H1 (cell line): ENCODE measurements at regions not wholly inside any gene's neighbourhood (a gene's known extent, or its start where the extent isn't known, plus 50 kb on each side); places are given as distances from the start of the nearest gene placed in this dataset.

Experiments used
- RBBP5 ChIP-seq: IDR thresholded peaks from 2 replicates; pipeline ENCODE4 v1.7.1; 2012; ENCODE audit warnings: low read depth, mild to moderate bottlenecking, inconsistent platforms, low read length, moderate library complexity, borderline replicate concordance

DNA sequence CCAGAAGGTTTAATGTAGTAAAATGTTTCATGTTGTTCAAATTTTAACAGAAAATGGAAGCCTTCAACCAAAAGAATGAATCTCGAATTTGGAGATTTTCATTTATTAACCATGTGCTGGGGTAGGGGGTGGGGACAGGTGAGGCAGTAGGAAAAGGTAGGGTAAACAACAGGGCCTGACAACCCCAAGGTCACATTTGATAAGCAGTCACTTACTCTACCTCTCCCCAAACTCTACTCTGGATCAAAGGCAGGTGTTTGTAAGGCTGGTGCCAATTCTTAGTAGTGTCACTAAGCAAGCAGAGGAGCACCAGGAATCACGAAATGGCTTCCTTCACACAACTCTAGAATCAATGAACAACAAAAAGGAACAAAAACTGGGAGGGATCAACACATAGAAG lies 138.0 kb downstream of the ZFAND4 start (continued):
- TF ChIP-seq RBBP5, result no peak
